Skeletal muscle cell (primary cell): ENCODE measurements at regions not wholly inside any gene's neighbourhood (a gene's known extent, or its start where the extent isn't known, plus 50 kb on each side); places are given as distances from the start of the nearest gene placed in this dataset.

Experiments used
- DNase-seq: peaks from one replicate; pipeline ENCODE4 v3.0.0-alpha.2; 2010; ENCODE audit warnings: low read depth
- H3K4me3 ChIP-seq: 2 replicates; pipeline ENCODE4 v1.5.1; 2011; ENCODE audit warnings: low read depth, mild to moderate bottlenecking, control low read depth, low read length, moderate library complexity

DNA sequence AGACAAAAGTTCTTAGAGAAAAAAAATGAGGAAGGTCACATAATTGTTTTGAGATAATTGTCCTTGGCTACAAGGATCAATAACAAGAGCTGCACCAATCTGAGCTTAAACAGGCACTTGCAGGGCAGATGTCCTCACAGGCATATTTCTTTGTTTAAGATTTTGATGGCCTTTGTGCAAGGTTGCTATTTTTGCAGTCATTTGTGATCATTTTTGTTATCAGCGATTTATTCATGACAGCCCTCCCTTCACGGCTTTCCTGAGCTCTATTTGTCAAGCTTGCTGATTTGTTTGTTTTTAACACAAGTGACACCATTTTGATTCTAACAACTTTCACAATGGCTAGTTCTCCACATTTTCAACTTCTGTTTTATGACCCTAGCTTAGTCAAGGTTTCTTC lies 418.6 kb upstream of the REG3G start:
- no peak for DNase-seq
- H3K4me3 ChIP-seq = no peak overlapping the region

DNA sequence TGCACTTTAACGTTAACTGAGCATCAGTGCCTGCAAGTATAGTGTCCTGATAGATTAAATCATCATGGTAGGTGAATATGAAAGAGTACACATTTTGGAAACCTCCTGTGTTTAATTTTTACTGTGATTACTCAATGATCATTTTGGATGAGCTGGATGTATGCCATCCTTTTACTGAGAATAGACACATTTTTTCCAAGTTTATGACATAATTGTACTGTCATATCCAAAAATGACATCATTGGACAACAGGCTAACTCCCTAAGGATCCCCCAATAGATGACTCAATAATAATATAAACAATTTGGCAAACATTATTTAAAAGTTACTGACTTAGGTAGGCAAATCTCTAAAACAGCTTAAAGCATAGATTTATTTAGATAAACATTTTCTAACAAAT lies 410.8 kb upstream of the REG3G start:
- no peak for DNase-seq
- no peak overlapping the region for H3K4me3 ChIP-seq

DNA sequence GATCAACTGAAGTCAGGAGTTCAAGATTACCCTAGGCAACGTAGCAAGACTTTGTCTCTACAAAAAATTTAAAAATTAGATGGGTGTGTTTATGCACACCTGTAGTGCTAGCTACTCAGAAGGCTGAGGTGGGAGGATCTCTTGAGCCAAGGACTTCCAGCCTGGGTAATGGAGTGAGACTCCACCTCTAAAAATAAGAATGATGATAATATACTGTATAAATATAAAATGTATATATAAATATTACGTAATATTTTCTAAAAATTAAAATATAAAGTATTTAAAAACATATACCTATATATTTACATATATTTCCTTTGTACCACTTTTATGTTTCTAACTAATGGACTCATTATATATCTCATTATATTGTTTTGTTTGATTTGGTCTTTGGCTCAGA lies 409.5 kb upstream of the REG3G start:
- H3K4me3 ChIP-seq = no peak overlapping the region
- no peak for DNase-seq

DNA sequence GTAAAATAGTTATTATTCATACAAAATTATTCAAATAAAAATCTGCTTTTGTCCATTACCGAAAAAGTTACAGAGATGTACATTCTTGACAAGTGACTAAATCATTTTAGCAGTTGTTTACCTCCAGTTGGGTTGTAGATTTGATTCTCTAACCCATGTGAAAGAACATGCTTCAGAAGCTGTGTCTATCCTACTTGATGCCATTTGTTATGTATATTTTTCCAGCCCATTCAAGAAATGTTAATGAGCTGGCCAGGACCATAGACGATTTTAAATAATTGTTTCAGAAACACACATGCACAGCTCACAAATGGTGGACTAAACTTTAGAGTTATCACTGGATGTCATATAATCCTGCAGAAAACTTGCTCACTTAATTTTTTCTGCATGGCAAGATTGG lies 391.1 kb upstream of the REG3G start:
- DNase-seq = no peak
- no peak overlapping the region for H3K4me3 ChIP-seq

DNA sequence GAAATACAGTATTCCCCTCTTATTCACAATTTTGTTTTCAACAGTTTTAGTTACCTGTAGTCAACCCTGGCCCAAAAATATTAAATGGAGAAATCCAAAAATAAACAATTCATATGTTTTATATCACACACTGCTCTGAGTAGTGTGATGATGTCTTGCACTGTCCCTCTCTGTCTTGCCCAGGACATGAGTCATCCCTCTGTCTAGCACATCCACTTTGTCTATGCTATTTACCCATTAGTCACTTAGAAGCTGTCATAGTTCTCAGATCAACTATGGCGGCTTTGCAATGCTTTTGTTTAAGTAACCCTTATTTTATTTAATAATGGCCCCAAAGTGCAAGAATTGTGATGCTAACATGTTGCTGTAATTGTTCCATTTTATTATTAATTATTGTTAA lies 380.6 kb upstream of the REG3G start:
- DNase-seq = no peak
- no peak overlapping the region for H3K4me3 ChIP-seq

DNA sequence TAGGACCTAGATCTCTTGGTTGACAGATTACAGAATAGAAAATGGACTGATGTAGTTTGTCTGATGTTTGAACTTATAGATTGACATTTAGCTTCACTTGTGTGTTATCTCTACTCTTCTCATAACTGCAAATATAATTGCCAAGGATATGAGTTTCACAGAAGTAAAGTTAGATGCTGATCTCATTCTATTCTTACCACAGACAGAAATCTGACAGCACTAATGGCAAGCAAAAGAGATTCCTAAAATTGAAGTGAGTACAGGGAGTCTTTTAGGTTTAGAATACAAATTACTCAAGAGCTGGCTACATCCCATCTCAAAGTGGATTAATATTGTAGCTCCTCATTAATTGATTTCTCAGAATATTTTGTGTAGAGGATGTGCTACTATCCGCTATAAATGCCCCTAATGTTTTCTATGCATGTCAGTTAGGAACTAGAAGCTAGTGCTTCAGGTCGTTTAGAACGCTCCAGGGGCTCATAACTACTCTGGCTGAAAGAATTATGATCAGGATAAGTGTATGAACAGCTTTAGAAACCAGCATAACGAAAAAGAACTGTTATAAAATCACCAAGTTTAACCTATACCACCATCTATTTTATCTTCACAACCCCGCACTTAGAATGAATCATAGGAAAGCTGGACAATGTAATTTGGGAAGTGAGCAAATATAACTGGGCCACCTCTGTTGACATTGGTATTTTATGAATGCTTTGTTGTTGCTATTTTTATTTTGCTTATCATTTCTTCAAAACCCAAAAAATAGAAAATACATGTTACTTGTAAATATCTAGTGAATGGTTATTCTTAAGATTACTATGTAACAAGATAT lies 378.8 kb upstream of the REG3G start:
- no peak for DNase-seq
- no peak overlapping the region for H3K4me3 ChIP-seq

DNA sequence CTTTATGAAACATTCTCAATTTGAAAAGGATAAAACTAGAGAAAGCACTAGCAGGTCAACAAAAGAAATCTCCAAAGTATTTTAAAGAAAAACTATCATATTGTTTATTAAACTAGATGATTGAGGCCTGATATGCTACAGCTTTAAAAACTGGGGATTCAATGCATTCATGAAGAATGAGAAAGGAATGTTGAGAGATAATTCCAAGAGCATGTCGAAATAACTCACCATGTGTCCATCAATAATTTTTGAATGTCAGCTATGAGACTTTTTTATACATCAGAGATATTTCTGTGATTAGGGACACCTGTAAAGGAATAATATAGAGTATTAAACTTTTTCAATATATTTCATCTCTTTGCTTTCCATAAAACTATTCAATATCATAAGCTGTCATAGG lies 376.9 kb upstream of the REG3G start:
- DNase-seq = no peak
- H3K4me3 ChIP-seq = no peak overlapping the region

DNA sequence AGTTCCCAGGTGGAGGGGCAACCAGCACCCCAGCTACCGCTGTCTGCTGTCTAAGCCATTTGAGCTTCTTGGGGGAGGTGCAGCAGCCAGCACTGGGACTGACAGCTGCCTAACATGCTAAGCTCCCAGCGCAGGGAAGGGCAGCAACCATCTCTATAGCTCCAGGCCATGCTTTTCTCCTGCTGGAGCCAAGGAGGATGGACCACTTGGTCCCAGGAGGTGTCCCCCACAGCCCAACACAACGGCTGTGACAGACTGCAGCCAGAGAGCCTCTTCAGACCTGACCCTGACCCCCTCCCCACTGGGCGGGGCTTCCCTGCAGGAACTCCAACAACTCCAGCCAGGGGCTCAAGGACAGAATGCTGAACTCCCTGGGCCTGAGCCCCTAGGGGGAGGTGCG lies 370.6 kb upstream of the REG3G start:
- no peak for DNase-seq
- H3K4me3 ChIP-seq = no peak overlapping the region

DNA sequence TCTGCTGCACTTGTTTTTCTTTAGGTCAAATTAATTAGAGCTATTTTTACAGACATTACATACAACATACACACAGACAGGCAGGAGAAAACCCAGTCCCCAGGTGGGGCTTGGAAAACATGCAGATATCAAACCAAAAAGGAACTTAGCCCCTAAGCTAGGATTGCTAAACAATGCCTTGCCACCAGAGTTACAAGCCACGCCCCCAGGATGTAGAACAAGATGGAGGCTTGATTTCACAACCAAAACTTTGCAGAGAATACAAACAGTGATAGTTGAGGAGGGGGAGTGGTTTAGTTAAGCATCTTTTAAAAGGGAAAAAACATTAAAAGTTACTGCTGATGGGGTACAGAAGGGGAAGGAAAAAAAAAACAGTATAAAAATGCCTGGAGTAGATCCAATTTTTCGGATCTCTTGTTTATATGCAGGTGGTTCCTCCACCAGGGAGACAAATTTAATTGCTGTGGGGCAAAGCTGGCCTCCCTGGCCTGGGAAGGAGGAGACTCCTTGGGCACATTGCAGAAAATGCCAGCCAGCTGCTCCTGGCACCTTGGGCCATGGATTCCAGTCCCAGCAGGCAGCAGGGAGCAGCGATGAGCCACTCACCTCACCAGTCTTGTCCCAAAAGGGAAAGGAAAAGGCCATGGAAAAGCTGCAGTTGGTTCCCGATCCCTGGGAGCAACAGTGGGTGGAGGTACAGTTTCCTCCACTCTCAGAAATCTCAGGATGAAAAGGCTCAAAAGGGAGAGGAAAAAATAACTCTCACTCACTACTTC lies 348.4 kb upstream of the REG3G start:
- H3K4me3 ChIP-seq = no peak overlapping the region
- DNase-seq = no peak

DNA sequence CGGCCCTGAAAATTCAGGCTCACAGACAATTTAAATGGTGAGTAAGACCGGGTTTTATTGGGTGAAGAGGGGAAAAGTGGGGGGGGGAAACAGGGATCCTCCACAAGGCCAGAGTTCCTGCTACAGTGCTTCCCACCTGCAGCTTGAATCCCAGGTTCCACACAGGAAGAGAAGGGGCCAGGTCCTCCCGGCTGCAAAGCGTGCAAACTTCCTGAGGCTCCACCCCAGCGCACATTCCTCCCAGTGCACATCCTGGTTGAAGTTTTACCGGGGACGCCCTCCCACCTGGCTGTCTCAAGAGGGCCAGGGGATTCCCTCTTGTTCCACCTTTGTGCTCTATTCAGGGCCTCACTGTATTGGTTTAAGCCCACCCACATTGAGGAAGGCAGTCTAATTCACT lies 347.7 kb upstream of the REG3G start:
- H3K4me3 ChIP-seq = no peak overlapping the region
- no peak for DNase-seq

DNA sequence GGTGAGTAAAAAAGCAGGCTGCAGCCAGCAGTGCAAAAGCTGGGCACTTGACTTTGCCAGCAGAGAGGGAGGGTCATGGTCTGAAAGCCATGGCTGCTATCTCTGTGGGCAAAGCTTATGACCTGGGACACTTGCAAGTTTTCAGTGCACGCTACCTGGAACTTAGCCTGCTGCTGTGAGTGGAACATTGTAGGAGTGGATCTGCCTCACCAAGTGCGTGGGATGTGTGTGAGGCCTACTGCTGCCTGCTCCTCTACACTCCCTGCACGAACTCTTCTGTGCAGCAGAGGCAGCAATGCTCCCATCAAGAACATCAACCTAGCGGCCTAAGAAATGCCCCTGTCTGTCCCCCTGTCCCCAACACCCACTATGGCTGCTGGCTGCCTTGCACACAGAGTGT lies 344.1 kb upstream of the REG3G start:
- no peak overlapping the region for H3K4me3 ChIP-seq
- DNase-seq = no peak

DNA sequence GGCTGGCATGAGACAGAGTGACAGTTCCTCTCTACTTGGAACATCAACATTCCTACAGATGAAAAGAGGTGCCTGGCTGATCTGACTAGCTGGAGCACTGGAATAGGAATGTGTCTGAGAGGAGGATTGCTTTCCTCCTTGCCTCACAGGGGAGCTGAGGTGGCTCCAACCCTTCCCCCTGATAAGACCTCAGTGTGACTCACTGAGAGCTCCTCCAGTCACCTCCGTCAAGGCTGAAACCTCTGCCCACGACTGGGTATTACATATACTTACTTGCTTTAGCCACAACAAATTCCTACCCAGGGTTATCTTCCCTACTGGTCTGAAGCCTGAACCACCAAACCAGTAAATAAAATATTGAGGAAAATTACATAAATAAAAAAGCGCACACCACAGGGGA lies 342.7 kb upstream of the REG3G start:
- no peak for DNase-seq
- H3K4me3 ChIP-seq = no peak overlapping the region

DNA sequence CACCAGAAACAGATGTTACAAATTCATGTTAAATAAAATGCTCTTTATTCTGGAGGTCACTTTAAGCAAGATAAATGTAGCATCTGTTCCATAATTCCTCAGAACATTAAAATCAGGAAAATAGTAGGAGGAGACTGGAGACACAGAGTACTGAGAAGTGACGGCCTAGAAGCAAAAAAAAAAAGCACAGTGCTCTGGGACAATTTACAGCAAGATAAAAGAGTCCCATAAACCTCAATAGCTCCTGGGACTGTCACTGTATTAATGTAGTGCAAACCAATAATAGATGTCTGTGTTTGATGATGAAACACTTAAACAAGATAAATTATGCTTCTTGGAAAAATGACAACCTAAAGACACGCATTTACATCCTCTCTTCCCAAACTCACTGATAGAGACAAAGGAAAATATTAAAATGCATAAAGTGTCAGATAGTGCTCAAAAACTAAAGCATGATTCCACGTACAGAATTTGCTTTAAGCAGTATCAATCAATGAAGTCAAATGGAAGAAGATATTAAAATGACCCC lies 338.8 kb upstream of the REG3G start:
- H3K4me3 ChIP-seq = no peak overlapping the region
- DNase-seq = no peak

DNA sequence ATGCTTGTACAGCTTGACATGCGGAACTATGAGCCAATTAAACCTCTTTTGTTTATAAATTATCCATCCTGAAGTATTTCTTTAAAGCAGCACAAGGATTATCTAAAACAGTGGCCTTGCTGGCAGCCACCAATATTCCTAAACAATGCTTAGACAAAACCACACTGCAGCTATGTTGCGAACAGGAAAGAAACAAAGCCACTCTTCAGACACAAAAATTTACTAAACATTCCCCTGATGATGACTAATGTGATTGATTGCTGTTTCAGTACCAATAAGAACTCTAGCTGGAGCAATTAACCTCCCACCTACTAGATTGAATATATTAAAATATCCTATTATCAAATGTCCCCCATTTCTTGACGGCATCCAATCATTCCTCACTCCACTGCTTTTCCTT lies 325.8 kb upstream of the REG3G start:
- H3K4me3 ChIP-seq = no peak overlapping the region
- DNase-seq = no peak

DNA sequence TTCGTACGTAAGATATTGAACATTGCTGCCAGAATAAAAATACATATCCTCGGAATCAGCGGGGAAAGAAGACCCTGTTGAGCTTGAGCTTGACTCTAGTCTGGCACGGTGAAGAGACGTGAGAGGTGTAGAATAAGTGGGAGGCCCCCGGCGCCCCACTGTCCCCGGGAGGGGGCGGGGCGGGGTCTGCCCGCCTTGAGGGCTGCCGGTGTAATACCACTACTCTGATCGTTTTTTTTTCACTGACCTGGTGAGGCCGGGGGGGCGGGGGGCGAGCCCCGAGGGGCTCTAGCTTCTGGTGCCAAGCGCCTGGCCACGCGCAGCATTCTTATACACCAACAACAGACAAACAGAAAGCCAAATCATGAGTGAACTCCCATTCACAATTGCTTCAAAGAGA lies 324.0 kb upstream of the REG3G start:
- no peak overlapping the region for H3K4me3 ChIP-seq
- no peak for DNase-seq

DNA sequence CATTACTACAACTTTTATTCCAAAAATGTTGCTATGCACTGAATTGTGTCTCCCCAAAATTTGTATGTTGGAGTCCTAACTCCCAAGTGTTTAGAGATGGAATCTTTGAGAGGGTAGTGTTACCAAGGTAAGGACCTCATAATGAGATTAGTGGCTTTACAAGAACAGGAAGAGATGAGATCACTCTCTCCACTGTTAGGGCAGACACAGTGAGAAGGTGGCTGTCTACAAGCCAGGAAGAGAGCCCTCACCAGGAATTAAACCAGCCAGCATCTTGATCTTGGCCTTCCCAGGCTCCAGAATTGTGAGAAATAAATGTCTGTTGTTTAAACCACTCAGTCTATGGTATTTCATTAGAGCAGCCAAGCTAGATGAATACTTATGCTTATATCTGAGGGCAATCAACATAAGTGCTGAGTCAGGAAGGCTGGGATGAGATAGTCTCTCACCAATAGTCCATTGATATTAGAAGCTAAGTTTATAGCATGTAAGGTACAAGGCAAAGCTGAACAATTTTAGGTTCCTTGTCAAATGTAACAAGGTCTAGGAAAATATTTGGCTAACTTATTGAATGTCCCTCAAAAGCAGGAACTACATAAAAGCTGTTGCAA lies 317.6 kb upstream of the REG3G start:
- H3K4me3 ChIP-seq = no peak overlapping the region
- DNase-seq = no peak

DNA sequence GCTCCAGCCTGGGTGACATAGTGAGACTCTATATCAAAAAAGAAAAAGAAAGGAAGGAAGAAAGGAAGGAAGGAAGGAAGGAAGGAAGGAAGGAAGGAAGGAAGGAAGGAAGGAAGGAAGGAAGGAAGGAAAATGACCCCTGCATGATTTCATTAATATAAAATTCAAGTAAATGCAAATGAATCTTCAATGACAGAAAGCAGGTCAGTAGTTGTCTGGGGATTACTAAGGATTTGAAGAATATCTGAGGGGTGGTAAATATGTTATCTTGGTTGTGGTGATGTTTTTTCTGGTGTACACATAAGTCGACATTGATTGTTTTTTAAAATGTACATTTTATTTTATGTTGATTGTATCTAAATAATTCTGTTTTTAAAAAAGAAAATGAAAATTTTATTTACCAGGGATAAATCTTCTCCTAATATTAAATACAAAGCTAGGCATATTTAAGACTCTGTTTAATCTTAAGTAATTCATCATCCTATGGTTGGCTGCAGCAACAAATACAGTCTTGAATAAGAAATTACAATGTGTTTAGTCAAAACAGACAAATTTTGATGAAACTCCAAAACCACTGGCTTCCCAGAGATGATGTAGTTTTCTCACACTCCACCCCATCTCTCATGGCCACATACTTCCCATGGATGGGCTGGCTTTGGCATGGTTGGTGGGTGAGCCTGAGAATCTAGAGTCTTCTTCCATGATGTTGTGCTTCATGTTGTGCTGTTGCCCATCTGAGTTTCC lies 314.7 kb upstream of the REG3G start:
- H3K4me3 ChIP-seq = no peak overlapping the region
- no peak for DNase-seq

DNA sequence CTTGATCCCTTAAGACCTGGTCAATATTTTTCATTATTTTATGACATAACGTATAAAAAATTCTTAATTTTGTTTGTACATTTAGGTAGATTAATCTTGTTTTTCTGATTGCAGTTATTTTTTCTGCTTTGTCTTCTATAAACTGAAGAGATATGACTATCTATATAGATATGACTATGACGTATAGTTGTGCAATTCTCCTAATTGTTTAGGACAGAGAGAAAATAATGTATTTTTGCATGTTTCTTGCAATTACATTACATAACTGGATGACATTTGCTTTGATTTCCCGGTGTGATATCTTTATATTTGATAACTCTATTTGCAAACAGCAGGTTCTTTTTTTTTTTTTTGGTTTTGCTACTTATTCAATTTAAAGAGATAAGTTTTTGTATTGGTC lies 310.2 kb upstream of the REG3G start:
- H3K4me3 ChIP-seq = no peak overlapping the region
- DNase-seq = no peak

DNA sequence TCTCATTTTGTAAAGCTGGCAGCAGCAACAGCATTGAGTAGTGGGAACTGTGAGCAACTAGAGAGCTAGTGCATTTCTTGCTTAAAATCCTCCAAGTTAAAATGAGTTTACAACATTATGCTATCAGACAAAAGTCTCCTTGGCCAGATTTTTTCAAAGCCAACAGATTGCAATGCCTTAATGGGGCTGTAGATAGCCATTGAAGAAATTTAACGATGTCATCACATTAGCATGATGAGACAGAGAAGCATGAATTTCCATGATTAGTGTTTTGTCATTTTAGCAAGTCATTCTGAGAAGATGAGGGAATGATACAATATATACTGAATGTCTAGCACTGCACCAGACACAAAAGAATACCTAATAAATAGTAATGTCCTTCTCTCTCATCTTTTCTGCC lies 307.5 kb upstream of the REG3G start:
- no peak overlapping the region for H3K4me3 ChIP-seq
- DNase-seq = no peak

DNA sequence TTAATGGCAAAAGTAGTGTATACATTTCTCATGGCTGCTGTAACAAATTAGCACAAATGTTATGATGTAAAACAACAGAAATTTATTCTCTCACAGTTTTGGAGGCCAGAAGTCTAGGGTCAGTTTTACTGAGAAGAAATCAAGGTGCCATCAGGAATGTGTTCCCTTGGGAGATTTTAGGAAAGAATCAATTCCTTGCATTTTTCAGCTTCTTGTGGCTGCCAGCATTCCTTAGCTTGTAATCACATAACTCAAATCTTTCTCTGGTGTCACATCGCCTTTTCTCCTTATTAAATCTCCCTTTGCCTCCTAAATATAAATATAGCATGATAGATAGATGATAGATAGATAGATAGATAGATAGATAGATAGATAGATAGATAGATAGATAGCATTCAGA lies 307.0 kb upstream of the REG3G start:
- H3K4me3 ChIP-seq = no peak overlapping the region
- DNase-seq = no peak
